HG03457 (cell line): ENCODE measurements at regions not wholly inside any gene's neighbourhood (a gene's known extent, or its start where the extent isn't known, plus 50 kb on each side); places are given as distances from the start of the nearest gene placed in this dataset.

Source experiments
- ATAC-seq: cut with Tn5 transposase; IDR thresholded peaks from one replicate; pipeline ENCODE4 v1.9.1; 2021; ENCODE audit warnings: moderate number of reproducible peaks; ENCODE audit not compliant: unreplicated experiment

DNA sequence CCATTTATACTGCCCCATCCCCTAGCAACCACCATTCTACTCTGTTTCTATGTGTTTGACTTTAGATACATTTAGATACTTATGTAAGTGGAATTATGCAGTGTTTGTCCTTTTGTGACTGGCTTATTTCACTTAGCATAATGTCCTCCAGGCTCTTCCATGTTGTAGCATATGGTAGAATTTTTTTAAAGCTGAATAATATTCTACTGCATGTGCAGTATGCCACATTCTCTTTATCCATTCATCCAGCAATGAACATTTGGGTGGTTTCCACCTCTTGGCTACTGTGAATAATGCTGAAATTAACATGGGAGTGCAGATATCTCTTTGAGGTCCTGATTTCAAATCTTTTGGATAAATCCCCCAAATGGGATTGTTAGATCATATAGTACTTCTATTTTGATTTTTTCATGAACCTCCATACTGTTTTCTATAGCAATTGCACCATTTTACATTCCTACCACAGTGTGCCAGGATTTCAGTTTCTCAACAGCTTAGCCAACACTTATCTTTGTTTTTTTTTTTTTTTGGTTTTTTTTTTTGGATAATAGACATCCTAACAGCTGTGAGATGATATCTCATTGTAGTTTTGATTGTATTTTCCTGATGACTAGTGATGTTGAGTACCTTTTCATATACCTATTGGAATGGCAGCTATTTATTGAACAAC lies 105.9 kb upstream of the LNX1 start:
- no peak for ATAC-seq

DNA sequence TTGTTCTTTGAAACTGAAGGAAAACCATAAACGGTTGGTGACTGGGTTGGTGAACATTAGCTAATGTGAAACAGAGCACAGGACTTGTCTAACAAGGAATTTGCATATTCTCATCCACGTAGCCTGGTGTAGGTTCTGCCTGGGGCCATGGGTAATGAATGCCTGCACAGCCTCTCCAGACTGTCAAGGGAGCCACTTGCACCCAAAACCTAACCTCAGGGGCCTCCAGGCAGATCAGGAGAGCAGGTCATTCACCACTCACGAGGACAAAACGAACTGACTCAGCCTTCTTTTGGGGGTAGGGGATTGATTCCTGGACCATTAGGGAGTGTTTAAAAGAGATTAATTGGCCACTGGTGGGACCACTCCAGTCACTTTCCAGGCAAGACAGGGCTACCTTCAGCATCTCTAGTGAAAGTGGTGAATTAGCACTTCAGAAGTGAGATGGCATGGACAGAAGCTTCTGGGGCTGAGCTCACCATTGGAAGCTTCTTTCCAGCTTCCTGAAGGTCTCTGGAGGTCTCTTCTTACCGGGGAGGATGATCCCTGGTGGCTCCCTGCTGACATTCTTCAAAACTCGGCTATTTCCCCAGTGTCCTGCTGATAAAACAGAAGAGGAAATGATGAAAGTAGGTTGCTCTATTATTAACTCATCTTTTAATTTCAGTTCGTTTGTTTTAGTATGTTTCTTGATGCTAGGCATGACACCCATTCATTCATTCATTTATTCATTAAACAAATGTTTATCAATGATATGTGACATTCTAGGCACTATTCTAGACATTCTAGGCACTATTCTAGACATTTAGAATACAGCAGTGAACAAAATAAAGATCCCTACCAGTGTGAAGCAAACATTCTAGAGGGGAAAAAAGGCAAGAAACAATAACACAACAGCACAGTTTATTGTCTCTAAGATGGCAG lies 104.5 kb upstream of the LNX1 start:
- ATAC-seq: no peak

DNA sequence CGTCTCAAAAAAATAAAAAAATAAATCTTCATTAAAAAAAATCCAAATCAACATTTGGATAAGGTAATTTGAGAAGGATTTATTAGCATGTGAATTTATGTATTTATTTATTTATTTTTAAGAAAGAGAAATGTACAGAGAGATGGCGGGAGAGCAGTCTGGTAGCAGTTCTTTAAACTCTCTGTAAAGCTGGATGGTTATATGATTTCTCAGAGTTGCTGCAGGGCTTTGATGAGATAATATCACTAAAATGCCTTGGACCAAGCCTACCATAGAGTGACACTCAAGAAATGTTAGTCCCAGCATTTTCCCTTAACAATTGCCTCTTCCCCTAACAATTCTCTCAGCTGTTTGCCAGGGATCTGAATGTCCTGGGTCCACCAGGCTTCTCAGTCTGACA lies 103.4 kb upstream of the LNX1 start:
- no peak for ATAC-seq

DNA sequence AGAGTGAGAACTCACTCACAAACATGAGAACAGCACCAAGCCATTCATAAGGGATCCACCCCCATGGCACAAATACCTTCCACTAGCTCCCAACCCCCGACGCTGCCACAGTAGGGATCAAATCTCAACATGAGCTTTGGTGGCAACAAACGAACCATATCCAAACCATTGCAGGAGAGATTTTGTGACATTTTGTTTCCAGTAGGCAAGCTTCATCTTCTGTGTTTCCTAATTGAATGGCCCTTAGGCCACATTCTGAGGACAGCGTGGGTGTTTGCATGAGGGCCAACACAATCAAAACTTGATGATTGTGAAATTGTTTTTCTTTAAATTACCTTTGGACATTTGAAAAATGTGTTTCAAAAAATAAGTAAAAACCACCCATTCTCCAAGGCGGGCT lies 102.6 kb upstream of the LNX1 start:
- no peak for ATAC-seq

DNA sequence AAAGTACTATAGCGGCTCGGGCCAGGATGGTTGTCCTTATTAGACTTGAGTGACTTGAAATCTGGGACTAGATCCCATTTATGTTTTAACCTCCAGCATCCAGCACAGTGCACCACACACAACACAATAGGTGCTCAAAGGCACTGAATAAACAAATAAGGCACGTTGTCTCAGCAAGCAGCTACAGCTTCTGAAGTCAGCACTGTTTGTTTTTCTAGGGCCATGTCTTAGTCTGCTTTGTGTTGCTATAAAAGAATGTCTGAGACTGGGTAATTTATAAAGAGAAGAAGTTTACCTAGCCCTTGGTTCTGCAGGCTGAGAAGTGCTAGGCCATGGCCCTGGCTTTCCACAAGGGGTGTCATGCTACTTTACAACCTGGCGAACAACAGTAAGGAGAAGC lies 102.1 kb upstream of the LNX1 start:
- ATAC-seq: no peak

GRCh38 chr4:53688186-53688790 lies 97.0 kb upstream of the LNX1 start:
- peak; percentile 90 for ATAC-seq

- no peak for ATAC-seq
These were observed 95.2 kb upstream of the LNX1 start for GRCh38 chr4:53686521-53686920.

GRCh38 chr4:53684136-53685130 lies 93.1 kb upstream of the LNX1 start:
- ATAC-seq: no peak

GRCh38 chr4:53682908-53683307 lies 91.6 kb upstream of the LNX1 start:
- ATAC-seq: no peak

DNA sequence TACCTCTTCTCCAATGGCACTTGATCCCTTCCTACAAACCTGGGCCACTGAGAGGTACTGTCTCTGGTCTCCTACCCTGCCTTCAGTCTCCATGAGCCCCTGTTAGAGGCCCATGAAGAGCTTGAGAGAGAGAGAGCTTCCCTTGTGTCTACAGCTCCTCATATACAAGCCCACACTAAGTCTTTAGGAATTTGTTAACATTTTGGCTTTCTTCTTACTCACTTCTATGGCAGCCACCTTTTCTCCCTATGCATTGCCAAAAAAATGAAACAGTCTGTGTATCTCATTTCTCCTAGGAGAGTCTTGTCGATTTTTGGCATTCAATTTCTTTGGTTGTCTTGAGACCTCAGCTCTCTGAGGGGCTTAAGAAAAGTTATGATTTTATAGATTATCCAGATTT lies 90.9 kb upstream of the LNX1 start:
- ATAC-seq: no peak

- no peak for ATAC-seq
These were observed 89.3 kb upstream of the LNX1 start for GRCh38 chr4:53680598-53680997.

- no peak for ATAC-seq
These were observed 88.9 kb upstream of the LNX1 start for GRCh38 chr4:53680168-53680567.

DNA sequence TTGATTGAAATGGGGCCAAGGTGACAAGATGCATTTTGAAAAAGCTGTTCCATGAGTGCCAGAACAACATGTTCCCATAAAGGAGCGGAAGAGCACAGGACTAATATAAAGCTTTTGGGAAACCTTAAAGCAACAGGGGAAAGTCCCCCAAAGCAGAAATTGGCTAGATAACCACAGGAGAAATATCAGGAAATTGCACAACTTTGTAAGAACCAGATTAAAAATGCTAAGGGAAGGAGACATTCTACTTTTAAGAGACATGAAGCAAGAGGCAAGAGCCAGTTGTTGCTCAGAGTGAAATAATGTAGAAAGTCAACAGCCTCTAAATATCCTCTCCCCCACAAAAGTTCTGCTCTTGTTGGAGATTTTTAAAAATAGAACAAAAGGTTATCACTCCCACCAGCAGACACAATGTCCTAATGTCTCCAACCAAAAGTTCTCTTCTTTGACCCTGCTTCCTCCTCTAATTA lies 85.2 kb upstream of the LNX1 start:
- no peak for ATAC-seq

GRCh38 chr4:53674903-53675302 lies 83.6 kb upstream of the LNX1 start:
- ATAC-seq: no peak

DNA sequence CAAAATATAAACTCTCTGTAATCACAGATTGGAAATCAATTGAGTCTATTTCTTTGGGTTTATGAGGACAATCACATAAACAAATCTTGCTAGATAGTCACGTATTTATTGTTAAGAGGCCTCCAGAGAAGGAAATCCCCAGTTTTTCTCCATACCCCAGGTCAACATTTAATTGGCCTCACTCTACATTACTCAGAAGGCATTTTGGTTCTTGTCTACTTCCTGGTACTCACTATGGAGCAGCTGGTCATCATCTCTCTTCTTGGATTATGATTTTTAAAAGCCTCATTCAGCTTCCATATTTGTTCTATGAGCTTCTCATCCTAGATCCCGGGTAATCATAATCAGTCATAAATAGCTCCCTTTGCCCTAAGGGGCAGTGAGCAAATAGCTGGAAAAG lies 81.6 kb upstream of the LNX1 start:
- ATAC-seq: no peak

DNA sequence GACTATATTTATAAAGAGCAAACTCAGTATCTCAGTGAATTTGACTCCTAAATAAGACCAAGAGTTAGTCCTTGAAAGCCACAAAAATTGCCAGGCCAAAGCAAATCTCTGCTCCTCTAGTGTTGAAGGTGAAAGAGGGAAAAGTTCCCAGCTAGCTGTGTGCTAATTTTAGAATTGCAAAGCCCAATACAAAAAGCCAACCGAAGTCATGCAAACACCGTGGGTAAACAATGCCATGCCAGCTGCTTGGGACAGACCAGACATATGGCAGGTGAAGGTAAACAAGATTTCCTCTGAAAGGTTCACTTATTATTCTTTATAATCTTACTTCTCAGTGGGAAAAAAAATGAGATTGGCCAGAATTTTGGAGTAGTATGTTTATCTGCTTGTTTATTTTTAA lies 80.5 kb upstream of the LNX1 start:
- ATAC-seq: no peak

DNA sequence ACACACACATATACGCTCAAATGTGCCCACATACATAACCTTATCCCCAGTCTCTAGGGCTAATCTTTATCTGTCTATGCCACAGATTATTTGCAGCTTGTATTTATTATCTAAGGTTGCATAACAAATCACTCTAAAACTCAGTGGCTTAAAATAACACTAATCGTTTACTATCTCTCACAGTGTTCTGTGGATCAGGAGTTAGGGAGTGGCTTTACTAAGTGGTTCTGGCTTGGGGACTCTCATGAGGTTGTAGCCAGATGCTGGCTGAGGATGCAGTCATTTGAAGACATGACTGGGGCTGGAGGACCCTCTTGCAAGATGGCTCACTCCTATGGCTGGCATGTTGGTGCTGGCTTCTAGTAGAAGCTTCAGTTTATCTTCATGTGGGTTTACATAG lies 68.5 kb upstream of the LNX1 start:
- no peak for ATAC-seq

- no peak for ATAC-seq
These were observed 67.8 kb upstream of the LNX1 start for GRCh38 chr4:53659112-53659511.

- ATAC-seq: no peak
These were observed 66.7 kb upstream of the LNX1 start for GRCh38 chr4:53658029-53658428.

GRCh38 chr4:53656421-53656981 lies 65.2 kb upstream of the LNX1 start:
- no peak for ATAC-seq
